NOMO-1 treated with DMSO at 0.1 percent for 48 hours (cell line): ENCODE measurements at regions not wholly inside any gene's neighbourhood (a gene's known extent, or its start where the extent isn't known, plus 50 kb on each side); places are given as distances from the start of the nearest gene placed in this dataset.
A peak's percentile ranks its signal among the peaks of the same experiment; 100 is the strongest.
"Not testable (repeated sequence)": the region's sequence is repeated elsewhere in the genome, so short reads cannot be mapped to it uniquely, and the experiment has no call there.

Source experiments
- DNase-seq: peaks from one replicate; lab custom pipeline; 2025; ENCODE audit not compliant: unreplicated experiment; lab: John Stamatoyannopoulos, UW

GRCh38 chr10:62935022-62935421 lies 118.9 kb upstream of the EGR2 start:
- DNase-seq, result no peak

- peak; percentile 47 for DNase-seq
Observed at GRCh38 chr10:62934258-62934657, 118.1 kb upstream of the EGR2 start.

- not testable (repeated sequence) for DNase-seq
Observed at GRCh38 chr10:62928763-62929162, 112.6 kb upstream of the EGR2 start.

- DNase-seq, result no peak
Observed at GRCh38 chr10:62926407-62926806, 110.2 kb upstream of the EGR2 start.

- no peak for DNase-seq
Observed at GRCh38 chr10:62924344-62924748, 108.2 kb upstream of the EGR2 start.

GRCh38 chr10:62919776-62920175 lies 103.6 kb upstream of the EGR2 start:
- DNase-seq, result no peak

- DNase-seq, result peak; percentile 15
Observed at GRCh38 chr10:62917475-62918238, 101.5 kb upstream of the EGR2 start.

- no peak for DNase-seq
Observed at GRCh38 chr10:62916141-62916603, 100.0 kb upstream of the EGR2 start.

- no peak for DNase-seq
Observed at GRCh38 chr10:62915158-62915557, 99.0 kb upstream of the EGR2 start.

- DNase-seq, result no peak
Observed at GRCh38 chr10:62912086-62912485, 95.9 kb upstream of the EGR2 start.

GRCh38 chr10:62911210-62911963 lies 95.2 kb upstream of the EGR2 start:
- DNase-seq, result no peak

- DNase-seq, result no peak
Observed at GRCh38 chr10:62907470-62908212, 91.5 kb upstream of the EGR2 start.

GRCh38 chr10:62904281-62904875 lies 88.2 kb upstream of the EGR2 start:
- no peak for DNase-seq

GRCh38 chr10:62903828-62904227 lies 87.7 kb upstream of the EGR2 start:
- no peak for DNase-seq

GRCh38 chr10:62900829-62901571 lies 84.8 kb upstream of the EGR2 start:
- DNase-seq, result peak; percentile 32

- no peak for DNase-seq
Observed at GRCh38 chr10:62899311-62899710, 83.1 kb upstream of the EGR2 start.

GRCh38 chr10:62895063-62895462 lies 78.9 kb upstream of the EGR2 start:
- peak; percentile 11 for DNase-seq

- no peak for DNase-seq
Observed at GRCh38 chr10:62894156-62894555, 78.0 kb upstream of the EGR2 start.

- no peak for DNase-seq
Observed at GRCh38 chr10:62893036-62893435, 76.9 kb upstream of the EGR2 start.

- no peak for DNase-seq
Observed at GRCh38 chr10:62890395-62890794, 74.2 kb upstream of the EGR2 start.

- no peak for DNase-seq
Observed at GRCh38 chr10:62887642-62888041, 71.5 kb upstream of the EGR2 start.
